Right lobe of liver (tissue), 4 donors: ENCODE measurements at regions not wholly inside any gene's neighbourhood (a gene's known extent, or its start where the extent isn't known, plus 50 kb on each side); places are given as distances from the start of the nearest gene placed in this dataset.

Source experiments
- CTCF ChIP-seq, 4 donors: fragments of 200-600 bp in 3 of 4; fragments of 450-650 bp in 1 of 4; IDR thresholded peaks; one replicate each; pipeline versions ENCODE4 v1.5.1 to v1.8.0; 2016 to 2022; ENCODE audit warnings: antibody characterized with exemption in 4 of 4, mild to moderate bottlenecking in 2 of 4
- POLR2A ChIP-seq: fragments of 450-650 bp; IDR thresholded peaks from one replicate; pipeline ENCODE4 v1.6.1; 2017; ENCODE audit warnings: antibody characterized with exemption, mild to moderate bottlenecking
- donor health status: DM: no; HTN: no; CAD: no.
- donor health status: DM: no; HTN: no; CAD: no.
- donor health status: DM: no; HTN: yes; CAD: no.

GRCh38 chr6:98343797-98344196 is 490.6 kb upstream of the POU3F2 start:
- TF ChIP-seq POLR2A = no peak
- no peak for TF ChIP-seq CTCF (IDR thresholded peaks at IDR 0.05)
